H9 (cell line): ENCODE measurements at regions not wholly inside any gene's neighbourhood (a gene's known extent, or its start where the extent isn't known, plus 50 kb on each side); places are given as distances from the start of the nearest gene placed in this dataset.

Source experiments
- DNase-seq: peaks from one replicate; pipeline ENCODE4 v3.0.0-alpha.2; 2017
- H2AFZ ChIP-seq: one replicate; pipeline ENCODE4 v1.6.1; 2013; ENCODE audit warnings: mild to moderate bottlenecking, low read length, control low read depth, moderate library complexity
- H2AK5ac ChIP-seq: 2 replicates; pipeline ENCODE4 v1.6.1; 2013; ENCODE audit warnings: low read length, control low read depth, mixed read lengths; ENCODE audit not compliant: insufficient read length
- H2BK120ac ChIP-seq: one replicate; pipeline ENCODE4 v1.6.1; 2013; ENCODE audit warnings: low read depth, mild to moderate bottlenecking, low read length, control low read depth, inconsistent platforms; ENCODE audit not compliant: poor library complexity, severe bottlenecking
- H2BK12ac ChIP-seq: 2 replicates; pipeline ENCODE4 v1.6.1; 2013; ENCODE audit warnings: low read length, control low read depth, mixed read lengths, low read depth; ENCODE audit not compliant: insufficient read length
- H2BK15ac ChIP-seq: 2 replicates; pipeline ENCODE4 v1.6.1; 2013; ENCODE audit warnings: low read depth, low read length, control low read depth
- H2BK20ac ChIP-seq: one replicate; pipeline ENCODE4 v1.6.1; 2013; ENCODE audit warnings: low read depth, mild to moderate bottlenecking, low read length, control low read depth, inconsistent platforms; ENCODE audit not compliant: poor library complexity, severe bottlenecking
- H2BK5ac ChIP-seq: 2 replicates; pipeline ENCODE4 v1.6.1; 2013; ENCODE audit warnings: low read length, control low read depth, mixed read lengths; ENCODE audit not compliant: insufficient read length
- H3K14ac ChIP-seq: 2 replicates; pipeline ENCODE4 v1.6.1; 2013; ENCODE audit warnings: low read length, control low read depth; ENCODE audit not compliant: insufficient read depth
- H3K18ac ChIP-seq: 2 replicates; pipeline ENCODE4 v1.6.1; 2013; ENCODE audit warnings: low read depth, mild to moderate bottlenecking, mixed read lengths, low read length, control low read depth; ENCODE audit not compliant: insufficient read length
- H3K23ac ChIP-seq: 2 replicates; pipeline ENCODE4 v1.6.1; 2013; ENCODE audit warnings: low read length, control low read depth, mixed read lengths, low read depth; ENCODE audit not compliant: insufficient read length
- H3K23me2 ChIP-seq: 2 replicates; pipeline ENCODE4 v1.6.1; 2013; ENCODE audit warnings: low read depth, mild to moderate bottlenecking, mixed read lengths, low read length, control low read depth; ENCODE audit not compliant: insufficient read length, poor library complexity, severe bottlenecking
- H3K27ac ChIP-seq: 2 replicates; pipeline ENCODE4 v1.5.1; 2013; ENCODE audit warnings: low read length, control low read depth, mixed read lengths, low read depth; ENCODE audit not compliant: insufficient read length
- H3K27me3 ChIP-seq: 2 replicates; pipeline ENCODE4 v1.6.1; 2013; ENCODE audit warnings: low read length, control low read depth, inconsistent platforms; ENCODE audit not compliant: insufficient read depth
- H3K4ac ChIP-seq: 2 replicates; pipeline ENCODE4 v1.6.1; 2013; ENCODE audit warnings: low read depth, mild to moderate bottlenecking, control low read depth, inconsistent platforms, low read length, moderate library complexity
- H3K4me1 ChIP-seq: 2 replicates; pipeline ENCODE4 v1.6.1; 2013; ENCODE audit warnings: low read length, control low read depth, inconsistent platforms; ENCODE audit not compliant: insufficient read depth
- H3K4me2 ChIP-seq: 2 replicates; pipeline ENCODE4 v1.6.1; 2013; ENCODE audit warnings: low read length, control low read depth, mixed read lengths; ENCODE audit not compliant: insufficient read length, insufficient read depth
- H3K56ac ChIP-seq: 2 replicates; pipeline ENCODE4 v1.6.1; 2013; ENCODE audit warnings: low read depth, mild to moderate bottlenecking, mixed read lengths, low read length, control low read depth; ENCODE audit not compliant: insufficient read length
- H3K79me1 ChIP-seq: 2 replicates; pipeline ENCODE4 v1.6.1; 2013; ENCODE audit warnings: low read depth, mild to moderate bottlenecking, moderate library complexity, low read length, control low read depth, inconsistent platforms; ENCODE audit not compliant: insufficient read depth, poor library complexity, severe bottlenecking
- H3K79me2 ChIP-seq: 2 replicates; pipeline ENCODE4 v1.6.1; 2013; ENCODE audit warnings: low read length, control low read depth, inconsistent platforms; ENCODE audit not compliant: insufficient read depth
- H3K9ac ChIP-seq: 2 replicates; pipeline ENCODE4 v1.6.1; 2013; ENCODE audit warnings: low read length, control low read depth, mixed read lengths; ENCODE audit not compliant: insufficient read length; ENCODE audit errors: extremely low read depth
- H3K9me3 ChIP-seq: one replicate; pipeline ENCODE4 v1.6.1; 2013; ENCODE audit warnings: low read depth, low read length, inconsistent platforms; ENCODE audit not compliant: control insufficient read depth
- H3T11ph ChIP-seq: one replicate; pipeline ENCODE4 v1.6.1; 2013; ENCODE audit warnings: mild to moderate bottlenecking, low read length, control low read depth, inconsistent platforms
- H4K20me1 ChIP-seq: one replicate; pipeline ENCODE4 v1.6.1; 2013; ENCODE audit not compliant: control insufficient read depth, insufficient read length, insufficient read depth
- H4K5ac ChIP-seq: 2 replicates; pipeline ENCODE4 v1.6.1; 2013; ENCODE audit warnings: low read depth, mild to moderate bottlenecking, mixed read lengths, low read length, control low read depth; ENCODE audit not compliant: insufficient read length
- H4K8ac ChIP-seq: replicated peaks from 2 replicates; pipeline ENCODE4 v1.6.1; 2013; ENCODE audit warnings: low read length, control low read depth, mixed read lengths, low read depth; ENCODE audit not compliant: insufficient read length
- H4K91ac ChIP-seq: 2 replicates; pipeline ENCODE4 v1.6.1; 2013; ENCODE audit warnings: low read depth, mild to moderate bottlenecking, moderate library complexity, mixed read lengths, low read length, control low read depth; ENCODE audit not compliant: insufficient read length
- H3K27ac Mint-ChIP-seq, 3 experiments: 2 replicates in 2 of 3; 3 replicates in 1 of 3; pipeline ENCODE4 v1.8.0; 2020 to 2021; ENCODE audit warnings: mixed read lengths in 3 of 3, mild to moderate bottlenecking in 1 of 3, moderate library complexity in 1 of 3
- H3K27me3 Mint-ChIP-seq: 2 replicates; pipeline ENCODE4 v1.8.0; 2021; ENCODE audit warnings: low read depth, mild to moderate bottlenecking, moderate library complexity, mixed read lengths
- H3K36me3 Mint-ChIP-seq, 3 experiments: 2 replicates in 2 of 3; 3 replicates in 1 of 3; pipeline ENCODE4 v1.8.0; 2020 to 2021; ENCODE audit warnings: low read depth in 3 of 3, mixed read lengths in 3 of 3; ENCODE audit not compliant: insufficient read depth in 1 of 3
- H3K4me1 Mint-ChIP-seq, 2 experiments: 2 replicates each; pipeline ENCODE4 v1.8.0; 2020; ENCODE audit warnings: mixed read lengths in 2 of 2
- H3K4me3 Mint-ChIP-seq, 2 experiments: 2 replicates in 1 of 2; 3 replicates in 1 of 2; pipeline ENCODE4 v1.8.0; 2020 to 2021; ENCODE audit warnings: mild to moderate bottlenecking in 2 of 2, mixed read lengths in 2 of 2, moderate library complexity in 1 of 2
- H3K9me3 Mint-ChIP-seq, 2 experiments: 2 replicates in 1 of 2; 3 replicates in 1 of 2; pipeline ENCODE4 v1.8.0; 2020; ENCODE audit warnings: mild to moderate bottlenecking in 2 of 2, mixed read lengths in 2 of 2, moderate library complexity in 1 of 2
- WGBS: extraction: QIAGEN DNeasy Blood & Tissue Kit; methylation state at CpG from one replicate; pipeline ENCODE4 v1.1.7; 2013; ENCODE audit warnings: missing lambda C conversion rate, low lambda C conversion rate, mixed read lengths; ENCODE audit not compliant: insufficient read length; ENCODE audit errors: extremely low coverage; 5-methylcytosine and 5-hydroxymethylcytosine counted together
- TF ChIP-seq, protein P1 (sequence below): fragments of 200-600 bp; sonication (generic); conservative IDR thresholded peaks from 3 replicates; pipeline ENCODE4 v1.8.0; 2021; ENCODE audit warnings: antibody characterized with exemption, mild to moderate bottlenecking

DNA sequence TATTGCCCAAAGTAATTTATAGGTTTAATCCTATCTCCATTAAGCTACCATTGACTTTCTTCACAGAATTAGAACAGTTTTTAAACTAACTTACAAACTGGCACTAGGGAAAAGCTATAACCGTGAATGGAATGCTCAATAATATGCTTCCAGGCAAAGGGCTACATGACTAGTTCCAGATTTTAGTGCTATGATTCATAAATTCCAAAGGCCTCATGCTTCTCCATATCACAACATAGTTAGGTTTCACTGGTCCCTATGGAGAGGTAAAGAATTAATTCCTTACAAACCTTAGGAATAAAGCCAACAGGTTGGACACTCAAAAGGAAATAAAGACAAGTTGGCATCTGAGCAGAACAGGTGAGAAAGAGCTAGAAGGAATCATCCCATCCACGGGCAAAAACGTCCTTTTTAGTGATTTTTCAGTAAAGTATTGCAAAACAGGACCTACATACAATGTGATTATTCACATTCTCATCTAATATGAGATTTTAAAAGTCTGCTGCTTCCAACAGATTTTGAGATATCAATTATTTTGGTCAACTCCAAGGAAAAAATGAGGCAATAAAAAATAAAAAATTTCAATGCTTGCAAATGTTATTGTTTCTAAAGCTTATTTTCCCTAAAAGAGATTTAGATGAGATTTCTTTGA lies 97.0 kb upstream of the TARS1 start:
- no peak overlapping the region for H2AK5ac ChIP-seq
- no peak overlapping the region for H3K9ac ChIP-seq
- H3T11ph ChIP-seq, result no peak overlapping the region
- Mint-ChIP-seq H3K4me3 (no peak overlapping the region), H3K36me3 (no peaks in the 10 kb centered on the region; a peak in 1 of 7 replicates), H3K27me3 (no peaks in the 10 kb centered on the region; the same call in 1 of the 2 replicates), H3K9me3 (peaks cover 0 to 3% of the 10 kb centered on the region in 2 experiments; a peak in 2 of 5 replicates), H3K27ac (no peak overlapping the region), H3K4me1 (peaks cover 25 to 38% of the 10 kb centered on the region in 2 experiments)
- no peak overlapping the region for H3K14ac ChIP-seq
- H2AFZ ChIP-seq, result no peak overlapping the region
- H2BK12ac ChIP-seq, result no peak overlapping the region
- no peak overlapping the region for H2BK15ac ChIP-seq
- H2BK120ac ChIP-seq, result no peak overlapping the region
- H3K23me2 ChIP-seq, result no peaks in the 10 kb centered on the region
- H3K4me1 ChIP-seq, result peaks cover 4% of the 10 kb centered on the region; the same call in 1 of the 2 replicates
- no peak overlapping the region for H4K91ac ChIP-seq
- no peak overlapping the region for H2BK5ac ChIP-seq
- H3K23ac ChIP-seq, result no peak overlapping the region
- H2BK20ac ChIP-seq, result no peak overlapping the region
- no peak overlapping the region for H4K5ac ChIP-seq
- WGBS, result no CpG with 5 or more reads among the region's 3 CpGs
- H3K4me2 ChIP-seq, result no peak overlapping the region
- no peaks in the 10 kb centered on the region for H4K20me1 ChIP-seq
- no peaks in the 10 kb centered on the region for H3K27me3 ChIP-seq
- H3K4ac ChIP-seq, result no peak overlapping the region
- H4K8ac ChIP-seq, result no peak overlapping the region
- no peak overlapping the region for H3K56ac ChIP-seq
- TF ChIP-seq, protein P1, sequence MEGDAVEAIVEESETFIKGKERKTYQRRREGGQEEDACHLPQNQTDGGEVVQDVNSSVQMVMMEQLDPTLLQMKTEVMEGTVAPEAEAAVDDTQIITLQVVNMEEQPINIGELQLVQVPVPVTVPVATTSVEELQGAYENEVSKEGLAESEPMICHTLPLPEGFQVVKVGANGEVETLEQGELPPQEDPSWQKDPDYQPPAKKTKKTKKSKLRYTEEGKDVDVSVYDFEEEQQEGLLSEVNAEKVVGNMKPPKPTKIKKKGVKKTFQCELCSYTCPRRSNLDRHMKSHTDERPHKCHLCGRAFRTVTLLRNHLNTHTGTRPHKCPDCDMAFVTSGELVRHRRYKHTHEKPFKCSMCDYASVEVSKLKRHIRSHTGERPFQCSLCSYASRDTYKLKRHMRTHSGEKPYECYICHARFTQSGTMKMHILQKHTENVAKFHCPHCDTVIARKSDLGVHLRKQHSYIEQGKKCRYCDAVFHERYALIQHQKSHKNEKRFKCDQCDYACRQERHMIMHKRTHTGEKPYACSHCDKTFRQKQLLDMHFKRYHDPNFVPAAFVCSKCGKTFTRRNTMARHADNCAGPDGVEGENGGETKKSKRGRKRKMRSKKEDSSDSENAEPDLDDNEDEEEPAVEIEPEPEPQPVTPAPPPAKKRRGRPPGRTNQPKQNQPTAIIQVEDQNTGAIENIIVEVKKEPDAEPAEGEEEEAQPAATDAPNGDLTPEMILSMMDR, result no peak
- no peak for DNase-seq
- no peaks in the 10 kb centered on the region for H3K79me1 ChIP-seq
- H3K18ac ChIP-seq, result no peak overlapping the region
- H3K27ac ChIP-seq, result no peak overlapping the region
- no peaks in the 10 kb centered on the region for H3K9me3 ChIP-seq
- no peaks in the 10 kb centered on the region for H3K79me2 ChIP-seq
